ENCODE measurements at regions not wholly inside any gene's neighbourhood (a gene's known extent, or its start where the extent isn't known, plus 50 kb on each side); places are given as distances from the start of the nearest gene placed in this dataset.
A peak's percentile ranks its signal among the peaks of the same experiment; 100 is the strongest.

GRCh38 chr15:94177112-94177511 lies 54.2 kb upstream of the MCTP2 start:
- no peak for DNase-seq

GRCh38 chr15:94175420-94175819 lies 55.9 kb upstream of the MCTP2 start:
- DNase-seq = no peak

- DNase-seq = no peak
Measured at GRCh38 chr15:94174399-94174802, 57.0 kb upstream of the MCTP2 start.

- DNase-seq = no peak
Measured at GRCh38 chr15:94168250-94168649, 63.1 kb upstream of the MCTP2 start.

GRCh38 chr15:94164971-94165370 lies 66.4 kb upstream of the MCTP2 start:
- no peak for DNase-seq

GRCh38 chr15:94164202-94164807 lies 67.1 kb upstream of the MCTP2 start:
- DNase-seq = peak; percentile 58

GRCh38 chr15:94162939-94163338 lies 68.4 kb upstream of the MCTP2 start:
- DNase-seq = no peak

GRCh38 chr15:94154255-94154654 lies 77.1 kb upstream of the MCTP2 start:
- DNase-seq = no peak

GRCh38 chr15:94145046-94145445 lies 86.3 kb upstream of the MCTP2 start:
- DNase-seq = no peak

GRCh38 chr15:94141802-94142201 lies 89.6 kb upstream of the MCTP2 start:
- DNase-seq = no peak

- no peak for DNase-seq
Measured at GRCh38 chr15:94135486-94136147, 95.7 kb upstream of the MCTP2 start.

GRCh38 chr15:94131875-94132274 lies 99.5 kb upstream of the MCTP2 start:
- DNase-seq = no peak

- no peak for DNase-seq
Measured at GRCh38 chr15:94130504-94130903, 100.9 kb upstream of the MCTP2 start.

GRCh38 chr15:94127006-94127405 lies 104.4 kb upstream of the MCTP2 start:
- DNase-seq = no peak

- no peak for DNase-seq
Measured at GRCh38 chr15:94125698-94126097, 105.7 kb upstream of the MCTP2 start.

- DNase-seq = no peak
Measured at GRCh38 chr15:94125156-94125555, 106.2 kb upstream of the MCTP2 start.

GRCh38 chr15:94122516-94122915 lies 108.8 kb upstream of the MCTP2 start:
- no peak for DNase-seq

GRCh38 chr15:94119923-94120775 lies 111.2 kb upstream of the MCTP2 start:
- peak; percentile 35 for DNase-seq

- DNase-seq = no peak
Measured at GRCh38 chr15:94119298-94119811, 112.0 kb upstream of the MCTP2 start.

- DNase-seq = no peak
Measured at GRCh38 chr15:94110476-94111130, 120.8 kb upstream of the MCTP2 start.

GRCh38 chr15:94107652-94108051 lies 123.7 kb upstream of the MCTP2 start:
- DNase-seq = no peak

GRCh38 chr15:94105760-94106159 lies 125.6 kb upstream of the MCTP2 start:
- no peak for DNase-seq

- no peak for DNase-seq
Measured at GRCh38 chr15:94100863-94101262, 130.5 kb upstream of the MCTP2 start.

All from CD4-positive, alpha-beta T cell treated with Interleukin-6 for 4 hours (primary cell).